HG02885 (cell line): ENCODE measurements at regions not wholly inside any gene's neighbourhood (a gene's known extent, or its start where the extent isn't known, plus 50 kb on each side); places are given as distances from the start of the nearest gene placed in this dataset.
"Not testable (repeated sequence)": the region's sequence is repeated elsewhere in the genome, so short reads cannot be mapped to it uniquely, and the experiment has no call there.

Experiments used
- ATAC-seq: cut with Tn5 transposase; IDR thresholded peaks from one replicate; pipeline ENCODE4 v1.9.1; 2021; ENCODE audit warnings: mild to moderate bottlenecking; ENCODE audit not compliant: unreplicated experiment, poor library complexity

DNA sequence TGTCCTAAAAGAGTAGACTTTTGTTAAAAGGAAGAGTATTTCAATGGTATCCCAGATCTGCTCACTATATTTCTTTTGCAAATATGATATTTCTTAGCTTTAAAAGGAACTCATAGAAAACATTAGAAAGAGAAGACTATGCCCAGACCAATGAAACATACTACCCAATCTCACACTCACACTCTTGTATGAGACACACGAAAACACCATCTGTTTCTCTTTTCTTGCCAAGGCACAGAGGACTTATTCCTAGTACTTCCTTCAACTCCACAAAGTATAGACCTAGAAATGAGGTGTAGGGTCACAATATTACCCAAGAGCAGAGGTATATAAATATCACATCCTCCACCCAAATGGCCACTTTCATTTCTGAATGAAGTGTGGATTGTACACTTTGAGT, 292.4 kb upstream of the ACO1 start:
- no peak for ATAC-seq

DNA sequence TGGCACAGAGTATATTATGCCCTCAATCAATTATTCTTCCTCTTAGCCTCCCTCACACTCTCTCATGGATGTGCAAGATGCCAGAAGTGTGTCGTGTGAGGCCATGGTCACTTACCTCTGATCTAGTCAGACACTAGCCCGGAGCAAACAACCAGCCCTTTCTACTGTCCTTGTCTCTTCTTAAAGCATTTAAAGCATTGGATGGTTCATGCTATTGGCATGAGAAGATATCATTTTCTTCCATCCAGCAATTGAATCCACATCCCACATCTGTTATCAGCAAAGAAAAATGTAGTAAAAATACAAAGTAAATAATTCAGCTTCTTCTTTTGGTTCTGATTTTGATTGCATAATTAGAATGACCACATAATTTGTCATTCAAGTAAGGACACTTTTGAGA, 267.2 kb upstream of the ACO1 start:
- no peak for ATAC-seq

DNA sequence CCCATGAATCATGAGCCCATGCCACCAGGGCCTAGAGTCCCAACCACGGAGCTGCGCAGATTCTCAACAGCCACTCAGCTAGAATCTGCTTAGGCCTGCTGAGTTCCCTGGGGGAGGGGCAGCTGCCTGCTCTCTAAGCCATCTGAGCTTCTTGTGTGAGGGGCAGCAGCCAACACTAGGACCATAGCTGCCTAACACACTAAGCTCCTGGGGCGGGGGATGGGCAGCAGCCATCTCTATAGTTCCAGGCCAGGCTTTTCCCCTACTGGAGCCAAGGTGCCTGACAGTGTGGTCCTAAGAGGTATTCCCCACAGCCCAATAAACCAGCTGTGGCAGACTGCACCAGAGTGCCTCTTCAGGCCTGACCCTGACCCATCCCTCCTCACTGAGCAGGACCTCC, 255.9 kb upstream of the ACO1 start:
- no peak for ATAC-seq

DNA sequence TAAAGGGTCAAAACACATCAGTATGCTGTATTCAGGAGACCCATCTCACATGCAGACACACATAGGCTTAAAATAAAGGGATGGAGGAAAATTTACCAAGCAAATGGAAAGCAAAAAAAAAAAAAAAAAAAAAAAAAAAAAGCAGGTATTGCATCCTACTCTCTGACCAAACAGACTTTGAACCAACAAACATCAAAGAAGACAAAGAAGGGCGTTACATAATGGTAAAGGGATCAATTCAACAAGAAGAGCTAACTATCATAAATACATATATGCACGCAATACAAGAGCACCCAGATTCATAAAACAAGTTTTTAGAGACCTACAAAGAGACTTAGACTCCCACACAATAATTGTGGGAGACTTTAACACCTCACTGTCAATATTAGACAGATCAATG, 253.7 kb upstream of the ACO1 start:
- ATAC-seq = not testable (repeated sequence)

DNA sequence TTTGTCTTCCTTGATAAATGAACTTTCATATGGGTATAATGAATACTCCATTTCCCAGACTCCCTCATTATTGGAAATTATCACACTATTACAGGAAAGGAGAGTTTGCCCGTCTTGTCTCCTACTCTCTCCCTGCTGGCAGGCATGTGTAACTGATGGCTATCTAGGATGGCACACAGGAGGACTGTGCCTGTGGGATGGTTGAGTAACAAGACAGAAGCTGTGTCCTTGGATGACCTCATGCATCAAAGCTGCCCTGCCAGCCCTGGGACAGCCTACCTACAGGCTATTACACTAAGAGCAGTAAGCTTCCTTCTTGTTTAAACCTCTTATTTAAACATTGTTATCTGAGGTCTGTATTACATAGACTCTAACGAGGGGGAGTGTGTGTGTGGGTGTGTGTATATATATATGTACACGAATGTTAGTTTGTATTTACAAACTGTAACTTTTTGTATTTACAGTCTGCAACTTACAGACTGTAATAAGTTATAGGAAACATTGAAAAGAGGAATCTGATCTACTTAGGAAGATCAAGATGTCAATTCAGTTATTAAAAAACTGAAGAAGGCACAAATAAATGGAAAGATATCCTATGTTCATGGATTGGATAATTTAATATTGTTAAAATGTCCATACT, 247.6 kb upstream of the ACO1 start:
- ATAC-seq = no peak

DNA sequence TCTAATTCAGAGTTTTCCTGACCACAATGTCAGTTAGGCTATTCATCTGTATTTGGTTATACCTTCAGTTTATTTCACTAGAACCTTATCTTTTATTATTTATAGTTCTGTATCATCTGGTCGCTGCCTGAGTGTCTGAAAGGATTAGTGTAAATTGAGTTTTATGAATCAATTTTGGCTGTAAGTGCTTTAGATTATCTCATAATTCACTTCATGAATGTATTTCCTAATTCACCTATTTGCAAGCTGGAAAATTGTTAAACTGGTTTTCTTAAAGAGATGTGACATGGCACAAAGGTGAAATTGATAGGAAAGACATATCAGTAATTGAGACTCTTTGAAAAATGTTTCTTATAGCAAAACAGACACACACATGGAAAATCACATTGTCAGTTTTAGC, 242.4 kb upstream of the ACO1 start:
- ATAC-seq = no peak

DNA sequence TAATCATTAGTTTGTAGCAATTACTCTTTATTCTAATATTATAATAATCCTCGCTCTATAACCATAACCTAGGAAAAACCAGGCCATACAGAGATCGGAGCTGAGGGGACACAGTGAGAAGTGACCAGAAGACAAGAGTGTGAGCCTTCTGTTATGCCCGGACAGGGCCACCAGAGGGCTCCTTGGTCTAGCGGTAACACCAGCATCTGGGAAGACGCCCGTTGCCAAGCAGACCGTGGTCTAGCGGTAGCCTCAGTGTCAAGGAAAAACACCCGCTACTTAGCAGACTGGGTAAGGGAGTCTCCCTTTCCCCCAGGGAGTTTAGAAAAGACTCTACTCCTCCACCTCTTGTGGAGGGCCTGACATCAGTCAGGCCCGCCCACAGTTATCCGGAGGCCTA, 235.9 kb upstream of the ACO1 start:
- ATAC-seq = not testable (repeated sequence)

DNA sequence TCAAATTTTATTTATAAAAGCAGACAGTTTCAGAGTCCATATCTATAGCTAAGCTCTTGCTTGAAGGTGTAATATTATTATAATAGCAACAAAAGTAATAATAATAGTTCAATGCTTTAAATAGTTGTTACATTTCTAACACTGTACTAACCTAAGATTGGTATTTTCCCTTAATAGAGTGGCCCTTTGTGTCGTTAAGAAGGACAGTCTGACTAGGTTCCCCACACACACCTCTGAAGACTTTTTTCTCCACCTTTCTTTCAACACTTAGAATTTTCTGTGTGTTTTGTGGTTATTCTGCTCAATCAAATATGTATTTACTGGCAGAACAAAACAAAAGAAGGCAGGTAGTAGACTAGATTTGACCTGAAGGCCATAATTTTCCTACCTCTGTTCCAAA, 223.2 kb upstream of the ACO1 start:
- peak; percentile 52 for ATAC-seq

DNA sequence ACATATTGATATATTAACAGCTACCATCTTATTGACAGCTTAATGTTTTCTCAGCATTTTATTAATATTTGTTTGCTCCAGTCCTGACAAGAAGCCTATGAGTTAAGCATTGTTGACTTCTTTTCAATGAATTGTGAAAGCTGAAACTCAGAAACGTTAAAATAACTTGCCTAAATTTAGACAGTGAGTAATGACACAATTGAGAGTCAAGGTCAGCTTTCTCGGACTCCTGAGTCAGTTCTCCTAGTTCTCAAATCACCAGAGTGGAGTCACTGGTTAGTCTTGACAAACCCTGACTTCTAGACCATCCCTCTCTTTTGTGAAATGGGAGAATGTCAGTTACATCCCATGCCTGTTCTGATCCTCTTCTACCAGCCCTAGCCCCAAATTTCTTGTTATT, 222.7 kb upstream of the ACO1 start:
- peak; percentile 95 for ATAC-seq

DNA sequence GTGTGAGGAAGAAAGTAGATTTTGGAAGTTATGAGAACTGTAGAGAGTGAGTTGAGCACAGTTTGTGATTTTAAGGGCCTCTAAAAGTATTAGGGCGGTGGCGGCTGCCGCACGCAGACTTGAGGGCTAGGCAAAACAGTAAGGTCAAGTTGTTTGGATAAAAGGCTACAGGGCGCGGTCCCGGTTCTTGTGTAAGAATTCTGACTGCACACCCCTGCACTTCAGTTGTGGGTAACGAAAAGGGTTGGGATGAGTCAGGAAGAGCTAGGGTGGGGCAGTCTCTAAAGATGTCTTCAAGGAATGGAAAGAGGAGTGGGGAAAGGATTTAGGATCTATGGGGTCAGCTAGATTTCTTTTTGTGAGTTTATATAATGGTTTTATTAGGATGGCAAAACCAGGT, 218.1 kb upstream of the ACO1 start:
- ATAC-seq = not testable (repeated sequence)

DNA sequence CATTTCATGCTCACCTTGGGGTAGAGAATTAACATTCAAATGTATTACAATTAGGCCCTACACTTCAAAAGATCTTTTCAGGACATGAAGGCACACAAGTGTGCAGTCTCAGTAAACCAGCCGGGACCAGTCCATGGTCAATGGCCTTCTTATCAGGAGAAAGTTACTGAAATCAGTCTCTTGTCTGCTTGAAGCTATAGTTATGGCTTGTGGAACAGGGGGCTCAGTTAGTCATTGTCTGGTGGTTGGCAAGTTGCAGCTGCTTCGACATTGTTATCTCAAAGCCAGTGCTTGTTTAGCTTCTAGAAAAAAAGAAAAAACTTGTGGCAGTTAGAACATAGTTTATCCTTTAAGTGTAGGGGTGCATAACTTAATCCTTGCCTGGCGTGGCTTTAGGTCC, 213.1 kb upstream of the ACO1 start:
- ATAC-seq = no peak

DNA sequence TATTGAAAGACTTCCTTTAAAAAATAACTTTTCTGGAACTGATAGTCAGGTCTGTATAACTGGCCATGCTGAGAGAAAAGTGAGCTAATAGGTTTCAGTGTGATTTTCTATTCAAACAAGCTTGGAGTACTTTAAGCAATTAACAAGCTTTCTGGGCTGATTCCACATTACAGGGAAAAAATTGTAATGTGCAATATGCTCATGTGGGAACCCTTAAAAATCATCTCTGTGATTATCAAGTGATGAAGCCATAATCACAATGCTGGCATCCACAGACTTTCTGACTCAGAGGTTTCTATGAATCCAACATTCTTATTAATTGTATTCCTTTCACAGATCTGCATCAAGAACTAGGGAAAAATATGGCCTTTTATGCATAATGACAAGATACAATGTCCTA, 212.2 kb upstream of the ACO1 start:
- no peak for ATAC-seq

DNA sequence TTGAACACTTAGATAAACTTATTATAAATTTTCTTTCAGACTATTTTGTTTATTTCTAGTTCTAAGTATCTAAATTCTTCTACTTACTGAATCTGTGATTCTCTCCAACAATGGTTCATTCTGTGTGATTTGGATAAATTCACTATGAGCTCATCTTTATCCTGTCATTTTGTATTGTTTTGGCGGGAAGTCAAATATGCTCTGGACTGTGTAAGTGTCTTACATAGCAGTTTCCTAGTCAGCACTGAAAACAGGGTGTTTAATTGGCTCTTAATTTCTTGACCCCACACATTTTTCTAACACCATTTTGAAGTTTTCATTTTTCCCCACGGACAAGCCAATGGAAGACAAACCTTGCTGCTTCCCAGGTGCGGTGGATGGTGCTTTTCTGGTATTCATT, 207.0 kb upstream of the ACO1 start:
- no peak for ATAC-seq

DNA sequence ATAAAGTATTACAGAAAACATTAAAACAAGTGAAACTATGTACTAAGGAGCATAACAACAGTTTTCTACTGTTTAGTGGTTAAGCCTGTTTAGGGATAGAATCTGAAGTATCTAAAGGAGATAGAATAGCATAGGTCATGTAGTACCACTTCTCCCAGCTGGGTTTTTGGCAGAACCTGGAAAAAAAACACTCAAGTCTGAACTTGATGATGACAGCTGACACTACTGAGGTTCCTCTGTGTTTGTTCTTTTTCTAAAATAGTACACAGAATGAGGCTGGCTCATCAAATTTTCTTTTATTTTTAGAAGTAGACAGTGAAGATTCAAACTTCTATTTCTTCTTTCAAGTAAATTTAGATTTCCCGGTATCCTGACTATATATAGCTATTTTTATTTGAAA, 203.8 kb upstream of the ACO1 start:
- no peak for ATAC-seq

DNA sequence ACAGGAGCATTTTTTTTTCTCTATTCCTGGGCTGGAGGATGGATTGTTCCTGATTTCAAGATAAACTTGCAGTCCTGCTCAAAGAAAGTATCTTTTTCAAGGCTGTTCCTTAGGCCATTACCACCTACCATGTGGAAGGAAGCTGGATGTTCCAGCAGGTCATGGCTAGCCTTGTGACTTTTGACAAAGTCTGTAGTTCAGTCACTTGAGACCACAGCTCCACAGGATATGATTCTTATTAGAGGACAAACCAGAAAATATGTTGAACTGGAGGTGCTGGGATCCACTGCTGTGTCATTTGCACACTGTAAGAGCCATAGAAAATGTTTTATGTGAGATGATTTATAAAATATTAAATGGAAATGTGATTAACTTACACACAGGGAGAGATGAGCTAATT, 184.2 kb upstream of the ACO1 start:
- ATAC-seq = no peak

DNA sequence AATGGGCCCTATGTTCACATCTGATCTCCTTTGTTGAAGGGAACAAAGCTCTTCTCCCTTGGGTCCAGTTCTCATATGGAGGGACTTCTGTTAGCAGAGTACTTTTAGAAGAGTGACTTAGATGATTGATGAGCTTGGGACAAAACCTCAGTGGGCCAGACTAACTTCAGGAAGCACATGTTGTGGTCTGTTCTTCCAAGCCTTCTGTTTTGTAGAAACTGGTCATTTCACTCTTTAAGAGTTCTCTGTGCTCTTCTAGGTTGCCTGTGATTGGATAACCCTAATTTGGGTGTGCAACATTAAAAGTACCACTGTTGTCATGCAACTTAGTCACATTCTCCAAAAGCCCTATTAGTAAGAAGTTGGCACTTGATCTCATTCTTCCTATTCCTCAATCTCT, 183.5 kb upstream of the ACO1 start:
- ATAC-seq = no peak

DNA sequence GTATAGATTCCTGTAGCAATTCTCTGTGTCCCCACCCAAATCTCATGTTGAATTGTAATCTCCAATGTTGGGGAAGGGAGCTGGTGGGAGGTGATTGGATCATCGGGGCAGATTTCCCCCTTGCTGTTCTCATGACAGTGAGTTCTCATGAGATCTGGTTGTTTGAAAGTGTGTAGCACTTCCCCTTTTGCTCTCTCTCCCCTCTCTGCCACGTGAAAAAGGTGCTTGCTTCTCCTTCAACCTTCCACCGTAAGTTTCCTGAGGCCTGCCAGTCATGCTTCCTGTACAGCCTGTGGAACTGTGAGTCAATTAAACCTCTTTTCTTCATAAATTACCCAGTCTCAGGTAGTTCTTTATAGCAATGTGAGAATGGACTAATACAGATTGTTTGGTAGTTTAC, 175.3 kb upstream of the ACO1 start:
- ATAC-seq = not testable (repeated sequence)

DNA sequence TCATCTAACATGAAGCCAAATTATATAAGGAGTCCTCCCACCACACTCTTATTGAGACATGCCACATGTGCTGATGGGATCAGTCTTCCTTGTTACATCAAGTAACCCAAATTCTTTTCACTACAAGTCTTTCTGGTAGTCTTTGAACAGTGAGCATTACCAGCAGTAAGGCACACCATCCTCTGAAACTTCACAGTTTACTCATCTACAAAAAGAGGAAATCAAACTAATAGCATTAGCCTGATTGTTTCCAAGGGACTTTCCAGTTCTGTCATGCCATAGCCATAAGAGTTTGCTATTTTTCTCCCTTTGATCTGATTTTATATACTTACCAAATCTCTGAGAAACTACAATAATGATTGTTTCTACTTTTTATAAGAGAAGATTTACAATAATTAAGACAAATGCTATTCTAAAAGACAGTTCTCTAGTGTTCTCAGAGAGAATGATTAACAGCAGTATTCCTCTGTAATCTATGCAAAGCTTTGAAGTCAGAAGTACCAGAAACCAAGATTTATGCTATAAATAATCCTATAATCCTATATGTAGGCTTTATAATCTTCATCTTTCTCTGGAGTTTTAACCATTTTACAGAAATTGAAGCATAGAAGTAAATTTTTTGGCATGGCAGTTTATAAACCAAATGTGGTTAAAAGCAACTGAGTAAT, 166.2 kb upstream of the ACO1 start:
- ATAC-seq = peak; percentile 99

DNA sequence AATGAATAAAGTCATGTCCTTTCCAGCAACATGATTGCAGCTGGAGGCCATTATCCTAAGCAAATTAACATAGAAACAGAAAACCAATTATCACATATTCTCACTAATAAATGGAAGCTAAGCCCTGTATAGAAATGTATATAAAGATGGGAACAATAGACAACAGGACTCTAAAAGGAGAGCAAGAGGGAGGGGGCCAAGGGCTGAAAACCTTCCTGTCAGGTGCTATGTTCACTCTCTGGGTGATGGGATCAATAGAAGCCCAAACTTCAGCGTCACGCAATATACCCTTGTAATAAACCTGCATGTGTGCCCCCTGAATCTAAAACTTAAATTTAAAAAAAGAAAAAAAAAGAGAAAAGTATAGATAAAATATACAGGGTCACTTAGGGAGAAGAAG, 163.7 kb upstream of the ACO1 start:
- ATAC-seq = no peak

DNA sequence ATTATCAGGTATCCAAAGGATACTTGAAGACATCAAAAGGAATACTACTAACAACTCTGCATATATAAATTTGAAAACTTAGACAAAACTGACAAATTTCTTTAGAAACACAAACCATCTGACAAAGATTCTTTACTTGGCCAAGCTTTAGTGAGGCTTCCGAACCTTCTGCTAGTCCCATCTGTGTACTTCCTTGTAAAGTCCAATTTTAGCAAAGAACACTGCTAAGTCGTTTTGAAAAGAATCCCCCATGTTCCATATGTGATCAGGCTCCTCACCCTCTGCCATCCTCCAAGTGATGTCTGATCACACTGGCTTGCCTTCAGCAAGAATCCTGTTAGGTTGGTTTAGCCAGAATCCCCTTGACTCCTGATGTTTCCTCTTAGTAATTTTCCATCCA, 150.0 kb upstream of the ACO1 start:
- ATAC-seq = no peak

DNA sequence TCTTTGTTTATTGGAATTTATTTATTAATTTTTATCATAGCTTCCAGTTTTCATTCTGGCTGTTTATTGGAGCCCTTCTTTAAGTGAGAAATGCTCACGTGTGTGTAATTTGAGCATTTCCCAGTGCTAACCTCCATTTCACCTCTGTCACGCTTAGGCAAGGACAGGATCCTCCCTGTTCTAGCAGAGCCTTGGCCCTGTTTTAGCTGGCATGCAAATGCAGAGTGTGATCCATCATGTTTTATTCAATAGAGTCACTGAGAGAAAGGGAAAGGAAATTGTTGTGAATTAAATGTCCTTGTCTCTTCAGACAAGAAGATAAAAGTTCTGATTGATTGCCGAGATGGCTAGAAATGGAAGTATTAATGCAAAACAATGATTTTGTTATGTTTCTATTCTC, 137.3 kb upstream of the ACO1 start:
- ATAC-seq = no peak

DNA sequence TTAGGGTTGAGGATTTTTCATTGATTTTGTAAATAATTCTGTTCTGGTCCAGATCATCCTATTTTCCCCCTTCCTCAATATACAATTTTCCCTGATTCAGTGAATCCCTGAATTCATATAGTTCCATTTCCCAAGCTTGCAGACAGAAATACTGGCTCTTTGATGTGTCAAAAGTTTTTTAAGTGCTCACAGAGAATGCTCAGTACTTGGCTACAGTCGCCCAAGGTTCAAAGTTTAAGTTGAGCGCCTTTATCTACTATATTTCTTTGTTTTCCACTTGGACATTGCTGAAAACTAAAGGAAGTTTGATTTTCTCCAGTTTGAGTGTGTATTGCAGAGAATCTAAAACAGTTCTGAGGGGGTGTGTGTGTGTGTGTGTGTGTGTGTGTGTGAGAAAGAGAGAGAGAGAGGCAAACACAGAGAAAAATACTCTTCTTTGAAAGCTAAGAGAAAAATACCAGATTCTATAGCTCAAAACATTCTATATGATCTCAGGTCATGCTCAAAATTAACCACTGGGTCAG, 136.2 kb upstream of the ACO1 start:
- no peak for ATAC-seq
